ENCODE measurements at regions not wholly inside any gene's neighbourhood (a gene's known extent, or its start where the extent isn't known, plus 50 kb on each side); places are given as distances from the start of the nearest gene placed in this dataset.
"Not testable (repeated sequence)": the region's sequence is repeated elsewhere in the genome, so short reads cannot be mapped to it uniquely, and the experiment has no call there.

DNA sequence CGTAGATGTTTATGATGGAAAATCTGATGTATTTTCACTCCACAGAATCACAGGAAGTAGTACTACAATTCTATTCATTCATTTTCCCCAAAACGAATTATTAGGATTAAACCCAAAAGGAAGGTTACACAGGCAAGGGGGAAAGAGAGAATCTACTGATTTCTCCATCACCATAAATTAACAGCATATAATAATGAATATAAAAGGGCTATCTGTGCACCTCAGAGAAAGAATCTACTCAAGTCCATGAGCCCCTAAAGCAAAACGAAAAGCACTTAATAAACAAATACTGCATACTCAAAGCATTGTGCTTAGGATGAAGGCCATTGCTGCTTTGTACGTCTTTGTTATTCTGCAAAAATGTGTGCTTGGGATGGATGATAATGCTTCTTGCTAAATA is 740.5 kb upstream of the SEMA6A start:
- TF ChIP-seq, protein P1, sequence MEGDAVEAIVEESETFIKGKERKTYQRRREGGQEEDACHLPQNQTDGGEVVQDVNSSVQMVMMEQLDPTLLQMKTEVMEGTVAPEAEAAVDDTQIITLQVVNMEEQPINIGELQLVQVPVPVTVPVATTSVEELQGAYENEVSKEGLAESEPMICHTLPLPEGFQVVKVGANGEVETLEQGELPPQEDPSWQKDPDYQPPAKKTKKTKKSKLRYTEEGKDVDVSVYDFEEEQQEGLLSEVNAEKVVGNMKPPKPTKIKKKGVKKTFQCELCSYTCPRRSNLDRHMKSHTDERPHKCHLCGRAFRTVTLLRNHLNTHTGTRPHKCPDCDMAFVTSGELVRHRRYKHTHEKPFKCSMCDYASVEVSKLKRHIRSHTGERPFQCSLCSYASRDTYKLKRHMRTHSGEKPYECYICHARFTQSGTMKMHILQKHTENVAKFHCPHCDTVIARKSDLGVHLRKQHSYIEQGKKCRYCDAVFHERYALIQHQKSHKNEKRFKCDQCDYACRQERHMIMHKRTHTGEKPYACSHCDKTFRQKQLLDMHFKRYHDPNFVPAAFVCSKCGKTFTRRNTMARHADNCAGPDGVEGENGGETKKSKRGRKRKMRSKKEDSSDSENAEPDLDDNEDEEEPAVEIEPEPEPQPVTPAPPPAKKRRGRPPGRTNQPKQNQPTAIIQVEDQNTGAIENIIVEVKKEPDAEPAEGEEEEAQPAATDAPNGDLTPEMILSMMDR (IDR thresholded peaks at IDR 0.05; ENCODE audit: unreplicated experiment) = no peak

DNA sequence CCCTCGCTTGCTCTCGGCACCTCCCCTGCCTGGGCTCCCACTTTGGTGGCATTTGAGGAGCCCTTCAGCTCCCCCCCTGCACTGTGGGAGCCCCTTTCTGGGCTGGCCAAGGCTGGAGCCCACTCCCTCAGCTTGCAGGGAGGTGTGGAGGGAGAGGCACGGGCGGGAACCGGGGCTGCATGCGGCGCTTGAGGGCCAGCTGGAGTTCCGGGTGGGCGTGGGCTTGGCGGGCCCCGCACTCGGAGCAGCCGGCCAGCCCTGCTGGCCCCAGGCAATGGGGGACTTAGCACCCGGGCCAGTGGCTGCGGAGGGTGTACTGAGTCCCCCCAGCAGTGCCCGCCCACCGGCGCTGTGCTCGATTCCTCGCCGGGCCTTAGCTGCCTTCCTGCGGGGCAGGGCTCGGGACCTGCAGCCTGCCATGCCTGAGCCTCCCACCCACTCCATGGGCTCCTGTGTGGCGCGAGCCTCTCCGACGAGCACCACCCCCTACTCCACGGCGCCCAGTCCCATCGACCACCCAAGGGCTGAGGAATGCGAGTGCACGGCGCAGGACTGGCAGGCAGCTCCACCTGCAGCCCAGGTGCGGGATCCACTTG is 730.0 kb upstream of the SEMA6A start:
- BruUV-seq (replicated peaks); H3K4me1 Mint-ChIP-seq (ENCODE audit: insufficient read depth, unreplicated experiment); DNase-seq (ENCODE audit: unreplicated experiment); intact Hi-C loops (cut with micrococcal nuclease); H3K36me3 Mint-ChIP-seq (ENCODE audit: insufficient read depth, unreplicated experiment); H3K27me3 Mint-ChIP-seq (ENCODE audit: insufficient read depth, unreplicated experiment); H3K9me3 Mint-ChIP-seq (ENCODE audit: unreplicated experiment); H3K4me3 Mint-ChIP-seq (ENCODE audit: unreplicated experiment); H3K27ac Mint-ChIP-seq (ENCODE audit: low read depth, unreplicated experiment); POLR2A ChIA-PET: not testable (repeated sequence)
- CTCF ChIA-PET = interaction anchor here (0.6 kb wide), 1 partner anchor 969 kb away, joined by 3 read pairs; no protein-coding TSS in a partner anchor

More for the DNA sequence above, 740.5 kb upstream of the SEMA6A start:
- Mint-ChIP-seq H3K27me3 (ENCODE audit: insufficient read depth, unreplicated experiment) (no peaks in the 10 kb centered on the region), H3K27ac (ENCODE audit: low read depth, unreplicated experiment) (no peak overlapping the region), H3K9me3 (ENCODE audit: unreplicated experiment) (no peaks in the 10 kb centered on the region), H3K36me3 (ENCODE audit: insufficient read depth, unreplicated experiment) (no peaks in the 10 kb centered on the region), H3K4me3 (ENCODE audit: unreplicated experiment) (no peak overlapping the region), H3K4me1 (ENCODE audit: insufficient read depth, unreplicated experiment) (no peaks in the 10 kb centered on the region)
- no TSS peak for BruUV-seq (replicated peaks)
- POLR2A ChIA-PET = no interaction called here
- intact Hi-C loops (cut with micrococcal nuclease) = no loop called here
- CTCF ChIA-PET = no interaction called here
- DNase-seq (ENCODE audit: unreplicated experiment) = no peak

DNA sequence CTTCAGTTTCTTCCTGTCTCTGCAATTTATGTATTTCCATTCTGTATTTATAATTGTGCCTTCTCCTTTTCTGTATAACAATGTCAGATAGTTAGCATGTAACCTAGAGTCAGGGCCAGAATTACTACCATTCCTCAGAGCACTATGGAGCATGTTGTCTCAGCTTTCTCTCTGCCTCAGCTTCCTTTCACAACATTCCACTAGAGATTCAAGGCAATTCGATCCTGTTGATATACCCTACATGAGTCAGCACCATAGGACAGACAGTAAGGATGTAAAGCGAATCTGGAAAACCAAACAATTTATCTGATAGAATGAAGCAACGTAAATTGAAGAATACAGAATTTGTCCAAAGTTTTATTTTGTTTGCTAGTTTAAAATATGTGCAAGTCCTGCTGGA is 728.3 kb upstream of the SEMA6A start:
- TF ChIP-seq, protein P1 (IDR thresholded peaks at IDR 0.05; ENCODE audit: unreplicated experiment) = no peak
- H3K36me3 Mint-ChIP-seq (ENCODE audit: insufficient read depth, unreplicated experiment) = no peaks in the 10 kb centered on the region
- ChIA-PET CTCF (interaction anchor here (0.6 kb wide), 1 partner anchor 8 kb away, joined by 3 read pairs; no protein-coding TSS in a partner anchor), POLR2A (interaction anchor here (0.6 kb wide), 1 partner anchor 530 kb away, joined by 3 read pairs; no protein-coding TSS in a partner anchor)
- H3K4me3 Mint-ChIP-seq (ENCODE audit: unreplicated experiment) = no peak overlapping the region
- DNase-seq (ENCODE audit: unreplicated experiment) = no peak
- intact Hi-C loops (cut with micrococcal nuclease) = no loop called here
- BruUV-seq (replicated peaks) = no TSS peak
- peaks cover 6% of the 10 kb centered on the region for H3K4me1 Mint-ChIP-seq (ENCODE audit: insufficient read depth, unreplicated experiment)
- no peak overlapping the region for H3K27ac Mint-ChIP-seq (ENCODE audit: low read depth, unreplicated experiment)
- no peaks in the 10 kb centered on the region for H3K9me3 Mint-ChIP-seq (ENCODE audit: unreplicated experiment)
- H3K27me3 Mint-ChIP-seq (ENCODE audit: insufficient read depth, unreplicated experiment) = no peaks in the 10 kb centered on the region

DNA sequence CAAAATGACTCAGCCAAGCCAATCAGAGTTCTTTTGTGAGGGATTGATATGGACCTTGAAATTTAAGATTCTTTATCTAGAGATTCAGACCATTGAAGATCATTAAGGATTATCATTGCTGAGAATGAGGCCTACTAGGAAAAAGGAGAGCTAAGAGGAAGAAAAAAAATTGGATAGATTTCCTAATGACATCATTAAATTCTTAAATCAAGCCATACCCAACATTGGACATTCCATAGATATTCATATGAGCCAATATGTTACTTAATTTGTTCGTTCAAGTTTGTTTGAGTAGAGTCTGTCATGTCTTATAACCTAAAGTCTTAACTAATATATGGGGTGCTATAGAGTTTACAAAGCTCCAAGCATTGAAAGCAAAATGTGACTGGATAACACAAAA is 727.9 kb upstream of the SEMA6A start:
- ChIA-PET CTCF (interaction anchor here (0.6 kb wide), 1 partner anchor 9 kb away, joined by 3 read pairs; no protein-coding TSS in a partner anchor), POLR2A (interaction anchor here (0.6 kb wide), 1 partner anchor 529 kb away, joined by 3 read pairs; no protein-coding TSS in a partner anchor)
- Mint-ChIP-seq H3K4me3 (ENCODE audit: unreplicated experiment) (no peak overlapping the region), H3K4me1 (ENCODE audit: insufficient read depth, unreplicated experiment) (peaks cover 6% of the 10 kb centered on the region), H3K36me3 (ENCODE audit: insufficient read depth, unreplicated experiment) (no peaks in the 10 kb centered on the region), H3K9me3 (ENCODE audit: unreplicated experiment) (no peaks in the 10 kb centered on the region), H3K27ac (ENCODE audit: low read depth, unreplicated experiment) (no peak overlapping the region), H3K27me3 (ENCODE audit: insufficient read depth, unreplicated experiment) (no peaks in the 10 kb centered on the region)
- no TSS peak for BruUV-seq (replicated peaks)
- no peak for DNase-seq (ENCODE audit: unreplicated experiment)
- intact Hi-C loops (cut with micrococcal nuclease) = no loop called here
- TF ChIP-seq, protein P1 (IDR thresholded peaks at IDR 0.05; ENCODE audit: unreplicated experiment) = no peak
